Renal pelvis (tissue), 1 donor: ENCODE measurements at regions not wholly inside any gene's neighbourhood (a gene's known extent, or its start where the extent isn't known, plus 50 kb on each side); places are given as distances from the start of the nearest gene placed in this dataset.
"Not testable (repeated sequence)": the region's sequence is repeated elsewhere in the genome, so short reads cannot be mapped to it uniquely, and the experiment has no call there.

ENCODE experiments used
- DNase-seq: peaks from one replicate; pipeline ENCODE4 v3.0.0-alpha.2; 2013

GRCh38 chr10:52540479-52540984 is 226.5 kb downstream of the DKK1 start:
- no peak for DNase-seq

GRCh38 chr10:52541006-52541473 is 227.0 kb downstream of the DKK1 start:
- no peak for DNase-seq

- DNase-seq: no peak
Observed at GRCh38 chr10:52542906-52543305, 228.8 kb downstream of the DKK1 start.

GRCh38 chr10:52551046-52551445 is 221.5 kb downstream of the MBL2 start:
- DNase-seq: no peak

- DNase-seq: no peak
Observed at GRCh38 chr10:52558090-52558489, 214.5 kb downstream of the MBL2 start.

GRCh38 chr10:52561322-52561721 is 211.3 kb downstream of the MBL2 start:
- DNase-seq: no peak

- DNase-seq: no peak
Observed at GRCh38 chr10:52563360-52563759, 209.2 kb downstream of the MBL2 start.

GRCh38 chr10:52566471-52567246 is 205.9 kb downstream of the MBL2 start:
- no peak for DNase-seq

- no peak for DNase-seq
Observed at GRCh38 chr10:52567247-52567580, 205.4 kb downstream of the MBL2 start.

- DNase-seq: no peak
Observed at GRCh38 chr10:52568309-52568708, 204.3 kb downstream of the MBL2 start.

- DNase-seq: no peak
Observed at GRCh38 chr10:52570490-52570889, 202.1 kb downstream of the MBL2 start.

GRCh38 chr10:52571018-52571417 is 201.6 kb downstream of the MBL2 start:
- no peak for DNase-seq

GRCh38 chr10:52571516-52572182 is 200.9 kb downstream of the MBL2 start:
- DNase-seq: no peak

GRCh38 chr10:52573347-52573746 is 199.2 kb downstream of the MBL2 start:
- no peak for DNase-seq

- no peak for DNase-seq
Observed at GRCh38 chr10:52574697-52575096, 197.9 kb downstream of the MBL2 start.

- DNase-seq: no peak
Observed at GRCh38 chr10:52577047-52577446, 195.5 kb downstream of the MBL2 start.

GRCh38 chr10:52578871-52579405 is 193.6 kb downstream of the MBL2 start:
- DNase-seq: no peak

- DNase-seq: not testable (repeated sequence)
Observed at GRCh38 chr10:52581636-52582035, 190.9 kb downstream of the MBL2 start.

- no peak for DNase-seq
Observed at GRCh38 chr10:52583336-52583735, 189.2 kb downstream of the MBL2 start.

GRCh38 chr10:52586710-52587109 is 185.9 kb downstream of the MBL2 start:
- no peak for DNase-seq

- DNase-seq: no peak
Observed at GRCh38 chr10:52597189-52597863, 175.3 kb downstream of the MBL2 start.

- no peak for DNase-seq
Observed at GRCh38 chr10:52598936-52599335, 173.6 kb downstream of the MBL2 start.
